ENCODE measurements at regions not wholly inside any gene's neighbourhood (a gene's known extent, or its start where the extent isn't known, plus 50 kb on each side); places are given as distances from the start of the nearest gene placed in this dataset.

GRCh38 chr14:96143906-96144305 is 60.7 kb upstream of the BDKRB2 start:
- intact Hi-C loops (cut with micrococcal nuclease) = no loop called here
- no peaks in the 10 kb centered on the region for H3K9me3 ChIP-seq (ENCODE audit: low read length)
- H4K20me1 ChIP-seq (ENCODE audit: low read length) = no peaks in the 10 kb centered on the region
- CTCF ChIA-PET = no interaction called here
- no peak overlapping the region for H3K4me3 ChIP-seq (ENCODE audit: low read length)
- ATAC-seq (no peak), DNase-seq (no peak)
- no peaks in the 10 kb centered on the region for H3K4me1 ChIP-seq (ENCODE audit: insufficient read depth, low read length)
- H3K4me2 ChIP-seq (ENCODE audit: low read length) = no peak overlapping the region
- POLR2A ChIA-PET (ENCODE audit: unreplicated experiment) = no interaction called here
- TF ChIP-seq EZH2 (IDR thresholded peaks at IDR 0.05; ENCODE audit: low read length, unreplicated experiment) = no peak
- no peak for TF ChIP-seq EZH2phosphoT487 (IDR thresholded peaks at IDR 0.05; ENCODE audit: borderline replicate concordance, low read length)
- no peak for TF ChIP-seq CTCF (conservative IDR thresholded peaks at IDR 0.05; ENCODE audit: low read depth, low read length)
- no peak overlapping the region for H2AFZ ChIP-seq (ENCODE audit: low read length)
- no peaks in the 10 kb centered on the region for H3K79me2 ChIP-seq (ENCODE audit: low read length)
- H3K9me2 ChIP-seq (replicated peaks; ENCODE audit: low read length) = no peaks in the 10 kb centered on the region
- H3F3A ChIP-seq (ENCODE audit: low read length, unreplicated experiment) = no peaks in the 10 kb centered on the region
- H3K9ac ChIP-seq (ENCODE audit: low read length) = no peak overlapping the region
- no peaks in the 10 kb centered on the region for H3K36me3 ChIP-seq (ENCODE audit: low read depth, low read length)
- H3K27me3 ChIP-seq (ENCODE audit: low read length) = no peaks in the 10 kb centered on the region; the same call in 1 of the 2 replicates
- no peak overlapping the region for H3K27ac ChIP-seq (ENCODE audit: low read length)
- no TSS peak for BruUV-seq (replicated peaks)

GRCh38 chr14:96145116-96145864 is 59.3 kb upstream of the BDKRB2 start:
- no peak for TF ChIP-seq EZH2 (IDR thresholded peaks at IDR 0.05; ENCODE audit: low read length, unreplicated experiment)
- intact Hi-C loops (cut with micrococcal nuclease) = no loop called here
- CTCF ChIA-PET = no interaction called here
- Histone ChIP-seq H3K9ac (ENCODE audit: low read length) (no peak overlapping the region), H3K27me3 (ENCODE audit: low read length) (no peaks in the 10 kb centered on the region; the same call in 1 of the 2 replicates), H3K9me2 (replicated peaks; ENCODE audit: low read length) (no peaks in the 10 kb centered on the region), H3K79me2 (ENCODE audit: low read length) (no peaks in the 10 kb centered on the region), H3K4me2 (ENCODE audit: low read length) (peak overlapping the region; percentile 39), H3K27ac (ENCODE audit: low read length) (peak overlapping the region; percentile 31; the same call in 1 of the 2 replicates), H3K36me3 (ENCODE audit: low read depth, low read length) (no peaks in the 10 kb centered on the region), H3K4me3 (ENCODE audit: low read length) (no peak overlapping the region), H3K4me1 (ENCODE audit: insufficient read depth, low read length) (no peaks in the 10 kb centered on the region), H3F3A (ENCODE audit: low read length, unreplicated experiment) (no peaks in the 10 kb centered on the region), H3K9me3 (ENCODE audit: low read length) (no peaks in the 10 kb centered on the region), H2AFZ (ENCODE audit: low read length) (no peak overlapping the region), H4K20me1 (ENCODE audit: low read length) (no peaks in the 10 kb centered on the region)
- BruUV-seq (replicated peaks) = no TSS peak
- POLR2A ChIA-PET (ENCODE audit: unreplicated experiment) = no interaction called here
- DNase-seq = peak; percentile 22
- no peak for ATAC-seq

GRCh38 chr14:96146131-96146771 is 58.4 kb upstream of the BDKRB2 start:
- H3K36me3 ChIP-seq (ENCODE audit: low read depth, low read length) = no peaks in the 10 kb centered on the region
- ChIA-PET CTCF (no interaction called here), POLR2A (ENCODE audit: unreplicated experiment) (no interaction called here)
- no peaks in the 10 kb centered on the region for H3K9me2 ChIP-seq (replicated peaks; ENCODE audit: low read length)
- H3K4me1 ChIP-seq (ENCODE audit: insufficient read depth, low read length) = no peaks in the 10 kb centered on the region
- DNase-seq (peak; percentile 37), ATAC-seq (no peak)
- no peaks in the 10 kb centered on the region for H4K20me1 ChIP-seq (ENCODE audit: low read length)
- intact Hi-C loops (cut with micrococcal nuclease) = no loop called here
- H2AFZ ChIP-seq (ENCODE audit: low read length) = no peak overlapping the region
- H3K4me3 ChIP-seq (ENCODE audit: low read length) = no peak overlapping the region
- H3F3A ChIP-seq (ENCODE audit: low read length, unreplicated experiment) = no peaks in the 10 kb centered on the region
- BruUV-seq (replicated peaks) = no TSS peak
- H3K9ac ChIP-seq (ENCODE audit: low read length) = no peak overlapping the region
- TF ChIP-seq EZH2 (IDR thresholded peaks at IDR 0.05; ENCODE audit: low read length, unreplicated experiment) = no peak
- no peak for TF ChIP-seq EZH2phosphoT487 (IDR thresholded peaks at IDR 0.05; ENCODE audit: borderline replicate concordance, low read length)
- TF ChIP-seq CTCF (conservative IDR thresholded peaks at IDR 0.05; ENCODE audit: low read depth, low read length) = no peak
- no peaks in the 10 kb centered on the region for H3K79me2 ChIP-seq (ENCODE audit: low read length)
- no peak overlapping the region for H3K4me2 ChIP-seq (ENCODE audit: low read length)
- 0 out of 2 replicates have a peak, but pooled peaks cover 3% of the 10 kb centered on the region for H3K27me3 ChIP-seq (ENCODE audit: low read length)
- H3K9me3 ChIP-seq (ENCODE audit: low read length) = no peaks in the 10 kb centered on the region
- H3K27ac ChIP-seq (ENCODE audit: low read length) = peak overlapping the region; percentile 31; the same call in 1 of the 2 replicates

Data from PC-3 (cell line).